IPS-15b (cell line): ENCODE measurements at regions not wholly inside any gene's neighbourhood (a gene's known extent, or its start where the extent isn't known, plus 50 kb on each side); places are given as distances from the start of the nearest gene placed in this dataset.

Source experiments
- H3K27me3 ChIP-seq: one replicate; pipeline ENCODE4 v1.6.1; 2013; ENCODE audit warnings: low read length; ENCODE audit not compliant: control insufficient read depth, insufficient read depth
- H3K36me3 ChIP-seq: one replicate; pipeline ENCODE4 v1.6.1; 2013; ENCODE audit warnings: low read length; ENCODE audit not compliant: control insufficient read depth, insufficient read depth
- H3K4me1 ChIP-seq: one replicate; pipeline ENCODE4 v1.6.1; 2013; ENCODE audit warnings: mild to moderate bottlenecking, low read length; ENCODE audit not compliant: control insufficient read depth, insufficient read depth
- H3K4me3 ChIP-seq: one replicate; pipeline ENCODE4 v1.5.1; 2013; ENCODE audit warnings: low read depth, low read length
- H3K9ac ChIP-seq: one replicate; pipeline ENCODE4 v1.6.1; 2013; ENCODE audit warnings: low read depth, mild to moderate bottlenecking, low read length
- H3K9me3 ChIP-seq: one replicate; pipeline ENCODE4 v1.6.1; 2013; ENCODE audit warnings: mild to moderate bottlenecking, low read length; ENCODE audit not compliant: control insufficient read depth, insufficient read depth

DNA sequence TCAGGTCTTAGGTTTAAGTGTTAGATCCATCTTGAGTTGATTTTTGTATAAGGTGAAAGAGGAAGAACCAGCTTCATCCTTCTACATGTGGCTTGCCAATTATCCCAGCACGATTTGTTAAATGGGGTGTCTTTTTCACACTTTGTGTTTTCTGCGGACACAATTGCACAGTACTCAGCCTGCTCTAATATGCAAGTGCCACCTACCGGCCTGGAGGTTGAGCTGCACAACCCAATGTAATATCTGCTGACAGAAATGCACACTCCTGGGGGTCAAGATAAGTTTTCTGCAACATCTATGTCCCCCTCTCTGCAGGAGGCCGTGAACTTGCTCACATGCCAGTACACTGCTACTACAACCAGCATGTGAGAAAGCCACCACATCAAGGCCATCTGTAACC, 791.9 kb upstream of the ROBO1 start:
- Histone ChIP-seq H3K27me3 (no peaks in the 10 kb centered on the region), H3K9ac (no peak overlapping the region), H3K36me3 (no peaks in the 10 kb centered on the region)

GRCh38 chr3:80556763-80557162, 789.0 kb upstream of the ROBO1 start:
- no peak overlapping the region for H3K4me3 ChIP-seq

More for the DNA sequence above, 791.9 kb upstream of the ROBO1 start:
- H3K4me3 ChIP-seq, result no peak overlapping the region
- H3K9me3 ChIP-seq, result no peaks in the 10 kb centered on the region
- H3K4me1 ChIP-seq, result no peaks in the 10 kb centered on the region

DNA sequence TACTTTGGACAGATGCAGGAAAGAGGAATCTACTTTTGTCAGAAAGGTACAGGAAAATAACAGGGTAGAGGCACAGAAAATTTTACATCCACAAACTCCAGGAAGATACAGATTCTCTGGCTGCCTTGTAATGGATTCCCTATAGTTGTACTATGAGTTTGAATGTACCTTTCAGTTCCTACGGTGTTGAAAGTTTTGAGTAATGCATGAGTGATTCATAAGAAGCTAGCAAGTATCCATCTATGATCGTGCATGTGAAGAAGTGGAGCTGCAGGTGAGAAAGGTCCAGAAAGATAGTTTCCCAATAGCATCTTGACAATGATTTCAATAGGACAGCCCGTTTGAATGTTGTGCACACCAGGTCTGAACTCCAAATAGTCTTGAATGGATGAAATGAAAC, 786.5 kb upstream of the ROBO1 start:
- no peaks in the 10 kb centered on the region for H3K9me3 ChIP-seq
- no peaks in the 10 kb centered on the region for H3K36me3 ChIP-seq
- no peaks in the 10 kb centered on the region for H3K4me1 ChIP-seq
- H3K27me3 ChIP-seq, result no peaks in the 10 kb centered on the region
- no peak overlapping the region for H3K4me3 ChIP-seq
- H3K9ac ChIP-seq, result no peak overlapping the region

More at GRCh38 chr3:80556763-80557162, 789.0 kb upstream of the ROBO1 start:
- H3K9ac ChIP-seq, result no peak overlapping the region
- H3K4me1 ChIP-seq, result no peaks in the 10 kb centered on the region
- no peaks in the 10 kb centered on the region for H3K36me3 ChIP-seq
- no peaks in the 10 kb centered on the region for H3K27me3 ChIP-seq
- H3K9me3 ChIP-seq, result no peaks in the 10 kb centered on the region

DNA sequence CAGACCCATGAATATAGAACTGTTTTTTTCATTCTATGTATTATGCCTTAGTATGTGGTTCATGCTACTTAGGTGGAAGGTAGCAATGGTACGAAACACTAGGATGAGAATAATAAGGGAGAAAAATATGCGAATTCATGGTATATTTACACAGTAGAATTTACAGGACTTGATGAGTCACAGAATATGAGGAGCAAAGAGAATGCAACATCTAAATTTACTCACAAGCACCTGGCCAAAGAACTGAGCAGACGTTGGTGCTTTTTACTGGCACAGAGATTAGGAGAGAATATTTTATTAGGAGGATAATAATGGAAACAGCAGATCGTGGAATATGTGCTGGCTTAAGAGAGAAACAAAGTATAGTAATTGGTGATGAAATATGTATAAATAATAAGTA, 785.4 kb upstream of the ROBO1 start:
- H3K4me3 ChIP-seq, result no peak overlapping the region
- no peaks in the 10 kb centered on the region for H3K9me3 ChIP-seq
- no peak overlapping the region for H3K9ac ChIP-seq
- no peaks in the 10 kb centered on the region for H3K27me3 ChIP-seq
- no peaks in the 10 kb centered on the region for H3K36me3 ChIP-seq
- H3K4me1 ChIP-seq, result no peaks in the 10 kb centered on the region

- Histone ChIP-seq H3K4me3 (no peak overlapping the region), H3K9me3 (no peaks in the 10 kb centered on the region), H3K36me3 (no peaks in the 10 kb centered on the region), H3K9ac (no peak overlapping the region), H3K27me3 (no peaks in the 10 kb centered on the region), H3K4me1 (no peaks in the 10 kb centered on the region)
Observed at GRCh38 chr3:80550174-80550573, 782.4 kb upstream of the ROBO1 start.

DNA sequence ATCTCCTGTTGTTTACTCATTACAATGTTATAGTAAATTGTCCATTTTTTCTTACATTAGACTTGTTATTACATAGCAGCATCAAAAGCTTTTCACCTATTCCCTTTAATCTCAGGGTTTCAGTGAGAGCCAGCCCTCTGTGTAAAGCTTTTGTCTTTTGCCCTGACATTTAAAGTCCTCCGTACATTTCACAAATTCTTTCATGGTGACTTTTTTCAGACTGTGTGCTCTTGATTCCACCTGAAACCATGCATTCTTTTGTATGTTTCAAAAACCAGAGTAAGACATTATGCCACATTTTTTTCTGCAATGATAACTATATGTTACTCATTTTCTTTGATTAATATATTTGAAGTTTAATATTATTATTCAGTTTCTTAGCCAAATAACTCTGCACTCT, 781.4 kb upstream of the ROBO1 start:
- Histone ChIP-seq H3K36me3 (no peaks in the 10 kb centered on the region), H3K9me3 (no peaks in the 10 kb centered on the region), H3K27me3 (no peaks in the 10 kb centered on the region), H3K4me1 (no peaks in the 10 kb centered on the region), H3K4me3 (no peak overlapping the region), H3K9ac (no peak overlapping the region)

GRCh38 chr3:80543154-80543553, 775.4 kb upstream of the ROBO1 start:
- no peaks in the 10 kb centered on the region for H3K36me3 ChIP-seq
- H3K9ac ChIP-seq, result no peak overlapping the region
- H3K4me3 ChIP-seq, result no peak overlapping the region
- H3K27me3 ChIP-seq, result no peaks in the 10 kb centered on the region
- H3K9me3 ChIP-seq, result no peaks in the 10 kb centered on the region
- no peaks in the 10 kb centered on the region for H3K4me1 ChIP-seq

GRCh38 chr3:80542456-80542855, 774.7 kb upstream of the ROBO1 start:
- Histone ChIP-seq H3K27me3 (no peaks in the 10 kb centered on the region), H3K9me3 (no peaks in the 10 kb centered on the region), H3K4me3 (no peak overlapping the region), H3K9ac (no peak overlapping the region), H3K4me1 (no peaks in the 10 kb centered on the region), H3K36me3 (no peaks in the 10 kb centered on the region)

- no peaks in the 10 kb centered on the region for H3K9me3 ChIP-seq
- H3K36me3 ChIP-seq, result no peaks in the 10 kb centered on the region
- no peak overlapping the region for H3K9ac ChIP-seq
- no peak overlapping the region for H3K4me3 ChIP-seq
- no peaks in the 10 kb centered on the region for H3K27me3 ChIP-seq
- H3K4me1 ChIP-seq, result no peaks in the 10 kb centered on the region
Observed at GRCh38 chr3:80537680-80538079, 769.9 kb upstream of the ROBO1 start.

DNA sequence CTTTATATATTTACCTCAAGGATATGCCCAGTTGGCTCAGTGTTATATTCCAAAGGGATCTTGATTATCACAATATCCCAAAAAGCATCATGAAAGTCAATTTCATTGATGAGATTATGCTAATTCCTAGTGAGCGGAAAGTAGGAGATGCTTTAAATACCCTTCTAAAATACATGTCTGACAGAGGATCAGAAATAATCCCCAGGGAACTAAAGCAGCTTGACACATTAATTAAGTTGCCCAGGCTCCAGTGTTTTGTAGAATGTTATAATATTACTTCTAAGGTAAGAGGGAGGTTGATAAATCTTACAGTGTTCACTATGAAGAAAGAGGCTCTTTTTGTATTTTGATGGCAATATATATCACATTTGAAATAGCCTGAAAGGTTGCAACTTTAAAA, 767.5 kb upstream of the ROBO1 start:
- no peak overlapping the region for H3K9ac ChIP-seq
- no peaks in the 10 kb centered on the region for H3K27me3 ChIP-seq
- no peaks in the 10 kb centered on the region for H3K4me1 ChIP-seq
- H3K4me3 ChIP-seq, result no peak overlapping the region
- no peaks in the 10 kb centered on the region for H3K36me3 ChIP-seq
- H3K9me3 ChIP-seq, result no peaks in the 10 kb centered on the region

DNA sequence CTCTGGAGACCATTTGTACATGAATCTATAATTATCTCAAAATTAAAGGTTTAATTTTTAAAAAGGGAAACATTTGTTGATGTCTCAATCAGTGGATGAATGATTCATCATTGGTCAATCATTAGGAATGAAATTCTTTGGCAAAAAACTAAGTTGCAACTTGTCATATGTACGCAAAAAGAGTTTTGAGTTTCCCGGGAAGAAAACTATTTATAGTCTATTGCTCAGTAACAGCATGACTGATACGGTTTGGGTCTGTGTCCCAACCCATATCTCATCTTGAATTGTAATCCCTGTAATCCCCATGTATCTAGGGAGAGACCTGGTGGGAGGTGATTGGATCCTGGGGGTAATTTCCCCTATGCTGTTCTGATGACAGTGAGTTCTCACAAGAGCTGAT, 765.8 kb upstream of the ROBO1 start:
- Histone ChIP-seq H3K4me1 (no peaks in the 10 kb centered on the region), H3K27me3 (no peaks in the 10 kb centered on the region), H3K4me3 (no peak overlapping the region), H3K36me3 (no peaks in the 10 kb centered on the region), H3K9ac (no peak overlapping the region), H3K9me3 (no peaks in the 10 kb centered on the region)

DNA sequence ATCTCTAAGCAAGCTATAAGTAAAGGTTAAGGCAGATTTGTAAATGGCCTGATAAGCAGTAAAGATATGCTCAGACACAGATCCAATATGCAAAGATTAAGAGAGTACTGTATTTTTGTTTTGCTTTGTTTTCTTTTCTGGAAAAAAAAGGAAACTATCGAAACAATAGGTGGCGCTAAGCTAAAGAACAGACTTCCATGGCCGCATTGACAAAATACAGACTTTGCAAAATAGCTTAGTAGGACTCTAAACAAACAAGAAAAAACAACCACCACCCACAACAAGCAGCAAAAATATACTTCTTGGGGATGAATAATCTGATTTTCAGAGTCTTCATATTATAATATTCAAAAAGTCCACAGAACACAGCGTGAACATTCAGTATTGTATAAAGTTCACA, 758.4 kb upstream of the ROBO1 start:
- Histone ChIP-seq H3K4me1 (peaks cover 2% of the 10 kb centered on the region), H3K9ac (no peak overlapping the region)

DNA sequence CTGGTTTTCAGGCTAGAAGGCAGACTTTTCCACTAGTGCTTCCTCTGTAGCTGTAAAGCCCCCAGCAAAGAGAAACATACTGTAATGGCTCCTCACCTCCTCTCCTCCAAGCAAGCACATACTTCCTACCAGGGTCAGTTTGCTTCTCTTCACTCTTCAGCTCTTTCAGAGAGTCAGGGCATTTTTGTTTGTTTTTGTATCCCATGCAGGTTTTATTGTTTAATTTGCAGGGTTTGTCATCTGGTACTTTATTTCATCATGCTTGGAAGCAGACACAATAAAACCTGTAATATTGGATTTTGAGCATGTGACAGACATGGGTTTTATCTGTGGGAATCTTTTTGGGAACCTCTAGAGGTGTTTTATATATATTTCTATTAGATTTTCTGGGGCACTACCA, 753.3 kb upstream of the ROBO1 start:
- H3K27me3 ChIP-seq, result no peaks in the 10 kb centered on the region
- no peak overlapping the region for H3K4me3 ChIP-seq
- H3K9ac ChIP-seq, result no peak overlapping the region
- H3K4me1 ChIP-seq, result peaks cover 2% of the 10 kb centered on the region
- no peaks in the 10 kb centered on the region for H3K36me3 ChIP-seq
- H3K9me3 ChIP-seq, result no peaks in the 10 kb centered on the region

More for the DNA sequence above, 758.4 kb upstream of the ROBO1 start:
- no peaks in the 10 kb centered on the region for H3K27me3 ChIP-seq
- no peaks in the 10 kb centered on the region for H3K36me3 ChIP-seq
- no peak overlapping the region for H3K4me3 ChIP-seq
- H3K9me3 ChIP-seq, result no peaks in the 10 kb centered on the region
